Psoas muscle (tissue), 7 donors: ENCODE measurements at regions not wholly inside any gene's neighbourhood (a gene's known extent, or its start where the extent isn't known, plus 50 kb on each side); places are given as distances from the start of the nearest gene placed in this dataset.
A peak's percentile ranks its signal among the peaks of the same experiment; 100 is the strongest.

Experiments
- ATAC-seq, 4 donors: fragments of 200-7000 bp; cut with Tn5 transposase; one replicate each; pipeline ENCODE4 v1.9.1; 2020; ENCODE audit warnings: moderate library complexity in 3 of 4, mild to moderate bottlenecking in 2 of 4
- DNase-seq, 2 donors: peaks; one replicate each; pipeline ENCODE4 v3.0.0-alpha.2; 2020
- H3K27ac ChIP-seq: fragments of 200-600 bp; one replicate; pipeline ENCODE4 v1.8.0; 2022
- H3K27me3 ChIP-seq, 3 donors: fragments of 200-600 bp in 1 of 3; one replicate each; pipeline versions ENCODE4 v1.6.1 to v1.8.0; 2013 to 2022; ENCODE audit warnings: low read length in 2 of 3, mild to moderate bottlenecking in 2 of 3, moderate library complexity in 1 of 3; ENCODE audit not compliant: insufficient read depth in 3 of 3
- H3K36me3 ChIP-seq, 2 donors: fragments of 200-600 bp in 1 of 2; one replicate each; pipeline versions ENCODE4 v1.6.1 to v1.8.0; 2013 to 2022; ENCODE audit warnings: low read depth in 1 of 2, mild to moderate bottlenecking in 1 of 2, moderate library complexity in 1 of 2; ENCODE audit not compliant: insufficient read depth in 1 of 2
- H3K4me1 ChIP-seq: fragments of 200-600 bp; one replicate; pipeline ENCODE4 v1.8.0; 2022
- H3K4me3 ChIP-seq: fragments of 200-600 bp; one replicate; pipeline ENCODE4 v1.8.0; 2022; ENCODE audit warnings: mild to moderate bottlenecking
- H3K9me3 ChIP-seq: fragments of 200-600 bp; one replicate; pipeline ENCODE4 v1.8.0; 2022
- CTCF ChIP-seq: fragments of 200-600 bp; IDR thresholded peaks from one replicate; pipeline ENCODE4 v1.8.0; 2022; ENCODE audit warnings: antibody characterized with exemption
- WGBS, 3 donors: extraction: QIAGEN DNeasy Blood & Tissue Kit; methylation state at CpG; one replicate each; pipeline versions ENCODE4 v1.1.6 to v1.1.7; 2013; 5-methylcytosine and 5-hydroxymethylcytosine counted together
- intact Hi-C, 2 donors: fragments of 100-400 bp; cut with DNase I; formaldehyde crosslinking; loops; one replicate each; pipeline versions ENCODE4 v1.11.0 to v1.14.2; 2022
- donor health status: healthy with polysubstance abuse.
- donor health status: DM: no; HTN: no; CAD: no; lungs with moderate emphysema.
- donor health status: Bipolar disorder and iron deficiency.
- donor health status: healthy.
- donor health status: DM: yes; HTN: yes; CAD: no.
- donor health status: DM: no; HTN: no; CAD: no.
- donor health status: DM: yes; HTN: yes; CAD: no.

DNA sequence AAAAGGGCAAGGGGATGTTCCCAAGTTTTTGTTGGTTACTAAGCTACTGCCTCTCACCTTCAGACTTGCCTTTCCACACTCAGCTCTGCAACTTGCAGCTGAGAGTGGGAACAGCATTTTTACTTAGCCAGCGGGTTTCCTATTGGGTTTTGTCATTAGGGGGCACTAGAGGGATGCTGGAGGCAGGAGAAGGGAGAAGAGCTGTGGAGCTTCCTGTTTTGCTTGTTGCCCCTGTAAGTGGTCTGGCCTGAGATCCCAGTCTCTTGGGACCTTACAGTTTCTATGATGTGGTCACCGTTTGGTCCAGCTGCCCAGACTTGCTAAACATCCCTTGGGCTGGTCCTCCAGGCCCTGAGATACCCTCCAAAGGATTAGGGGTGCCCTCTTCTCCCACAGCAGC lies 209.6 kb upstream of the NLRP1 start:
- Histone ChIP-seq H3K27ac (no peak overlapping the region), H3K27me3 (peaks cover 0 to 3% (median 0%) of the 10 kb centered on the region in 3 donors), H3K36me3 (no peaks in the 10 kb centered on the region), H3K4me1 (no peaks in the 10 kb centered on the region), H3K9me3 (peaks cover 9% of the 10 kb centered on the region), H3K4me3 (no peak overlapping the region)
- DNase-seq = no peak
- ATAC-seq = no peak
- 29 to 38% (median 35%) methylated on average over 2 of the region's 2 CpGs for WGBS, 3 donors
- intact Hi-C loops = no loop called here
- TF ChIP-seq CTCF = peak; percentile 47

DNA sequence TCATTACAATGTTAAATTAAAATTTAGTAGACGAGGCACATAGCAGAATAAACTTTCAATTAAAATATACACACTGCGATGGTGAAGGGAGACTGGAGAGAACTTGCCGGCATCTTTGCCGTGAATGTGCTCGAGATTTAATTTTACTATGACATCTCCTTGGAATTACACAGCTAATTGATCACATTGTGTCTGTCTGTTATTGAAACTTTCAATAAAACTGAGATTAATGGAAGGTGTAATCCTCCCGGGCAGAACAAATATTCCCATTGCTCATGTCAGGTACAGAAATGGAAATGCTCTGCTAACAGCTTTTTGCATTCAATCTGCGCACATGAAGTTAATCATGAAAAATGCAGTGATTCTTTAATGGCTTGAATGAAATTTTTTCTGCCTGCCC lies 210.1 kb upstream of the NLRP1 start:
- Histone ChIP-seq H3K4me1 (no peaks in the 10 kb centered on the region), H3K9me3 (peaks cover 9% of the 10 kb centered on the region), H3K36me3 (no peaks in the 10 kb centered on the region), H3K4me3 (no peak overlapping the region), H3K27me3 (peaks cover 0 to 3% (median 0%) of the 10 kb centered on the region in 3 donors), H3K27ac (no peak overlapping the region)
- intact Hi-C loops = no loop called here
- DNase-seq = no peak
- WGBS, 3 donors = 92 to 94% (median 94%) methylated on average over 7 of the region's 7 CpGs
- no peak for ATAC-seq
- no peak for TF ChIP-seq CTCF

GRCh38 chr17:5794881-5795506 lies 210.7 kb upstream of the NLRP1 start:
- peaks cover 9% of the 10 kb centered on the region for H3K9me3 ChIP-seq
- WGBS, 3 donors = 79 to 85% (median 83%) methylated on average over 6 of the region's 6 CpGs
- H3K27me3 ChIP-seq = peaks cover 0 to 3% (median 0%) of the 10 kb centered on the region in 3 donors
- DNase-seq (no peak), ATAC-seq (no peak)
- no peaks in the 10 kb centered on the region for H3K4me1 ChIP-seq
- intact Hi-C loops = no loop called here
- no peak for TF ChIP-seq CTCF
- H3K27ac ChIP-seq = no peak overlapping the region
- H3K36me3 ChIP-seq = no peaks in the 10 kb centered on the region
- no peak overlapping the region for H3K4me3 ChIP-seq

- TF ChIP-seq CTCF = no peak
- Histone ChIP-seq H3K4me3 (no peak overlapping the region), H3K4me1 (no peaks in the 10 kb centered on the region), H3K27me3 (peaks cover 0 to 4% (median 0%) of the 10 kb centered on the region in 3 donors), H3K36me3 (no peaks in the 10 kb centered on the region), H3K27ac (no peak overlapping the region), H3K9me3 (peaks cover 6% of the 10 kb centered on the region)
- no peak for ATAC-seq
- 28 to 31% (median 29%) methylated on average over 12 of the region's 12 CpGs for WGBS, 3 donors
- DNase-seq = no peak
- intact Hi-C loops = no loop called here
These were observed 213.2 kb upstream of the NLRP1 start for GRCh38 chr17:5797447-5798050.
